K562 (cell line): ENCODE measurements at regions not wholly inside any gene's neighbourhood (a gene's known extent, or its start where the extent isn't known, plus 50 kb on each side); places are given as distances from the start of the nearest gene placed in this dataset.

Experiments
- ATAC-seq: fragments of 200-7000 bp; cut with Tn5 transposase; 3 replicates; pipeline ENCODE4 v1.9.1; 2020; ENCODE audit warnings: moderate library complexity
- BruUV-seq: library from RNA; stranded (reverse); fragments of 400-500 nt; replicated peaks from 2 replicates; lab custom pipeline; 2021; lab: Mats Ljungman, UMichigan
- CTCF ChIA-PET: fragments of 300-600 bp; formaldehyde crosslinking; extraction: SDS; loops from one replicate; lab custom pipeline; 2021; ENCODE audit warnings: low intra/inter-chr PET ratio; lab: Yijun Ruan, JAX
- POLR2A ChIA-PET: fragments of 300-600, 350-650 bp; sonication (Branson Sonifier 250); formaldehyde crosslinking; extraction: SDS; loops from one replicate; lab custom pipeline; 2021; ENCODE audit warnings: antibody characterized with exemption, inconsistent platforms; lab: Yijun Ruan, JAX
- DNase-seq, 4 experiments: peaks; one replicate each; pipeline versions ENCODE4 v3.0.0 to v3.0.0-alpha.2; 2011 to 2018; ENCODE audit warnings: low spot score in 3 of 4, mixed read lengths in 3 of 4; ENCODE audit errors: extremely low read depth in 1 of 4
- FAIRE-seq: peaks from 2 replicates; lab custom pipeline; 2011; peaks lifted over from hg19 to GRCh38; lab: Jason Lieb, UNC
- H2AFZ ChIP-seq: 2 replicates; pipeline ENCODE4 v1.6.0; 2011; ENCODE audit warnings: low read depth, low read length, control low read depth, inconsistent platforms
- H3K27ac ChIP-seq: fragments of 200-600 bp; 3 replicates; pipeline ENCODE4 v1.8.0; 2011; ENCODE audit warnings: low read depth, mild to moderate bottlenecking, control low read depth, inconsistent platforms, low read length, moderate library complexity, mixed read lengths; ENCODE audit errors: extremely low read depth
- H3K27me3 ChIP-seq, 2 experiments: fragments of 300-600 bp in 1 of 2; 2 replicates in 1 of 2; 3 replicates in 1 of 2; pipeline versions ENCODE4 v1.6.0 to v1.8.0; 2011; ENCODE audit warnings: inconsistent platforms in 2 of 2, low read length in 2 of 2, mild to moderate bottlenecking in 1 of 2, mixed read lengths in 1 of 2, moderate library complexity in 1 of 2; ENCODE audit not compliant: control insufficient read depth in 2 of 2, insufficient read depth in 2 of 2
- H3K36me3 ChIP-seq: fragments of 300-600 bp; 3 replicates; pipeline ENCODE4 v1.8.0; 2011; ENCODE audit warnings: mild to moderate bottlenecking, low read length, inconsistent platforms; ENCODE audit not compliant: control insufficient read depth, insufficient read depth
- H3K4me1 ChIP-seq, 2 experiments: fragments of 200-600 bp in 1 of 2; replicated peaks in 1 of 2; 2 replicates in 1 of 2; 3 replicates in 1 of 2; pipeline versions ENCODE4 v1.5.1 to v1.8.0; 2011; ENCODE audit warnings: inconsistent platforms in 2 of 2, low read length in 2 of 2, mild to moderate bottlenecking in 1 of 2, mixed read lengths in 1 of 2, moderate library complexity in 1 of 2; ENCODE audit not compliant: control insufficient read depth in 2 of 2, insufficient read depth in 2 of 2
- H3K4me2 ChIP-seq: 2 replicates; pipeline ENCODE4 v1.6.1; 2011; ENCODE audit warnings: low read length, control low read depth, inconsistent platforms, mixed read lengths; ENCODE audit not compliant: insufficient read depth
- H3K4me3 ChIP-seq: fragments of 200-600 bp; sonication (generic), shearing (Covaris generic); 2 replicates; pipeline ENCODE4 v1.5.1; 2016; ENCODE audit warnings: control low read depth, inconsistent platforms
- H3K79me2 ChIP-seq: fragments of 200-600 bp; 3 replicates; pipeline ENCODE4 v1.8.0; 2011; ENCODE audit warnings: low read length, inconsistent platforms; ENCODE audit not compliant: control insufficient read depth, insufficient read depth
- H3K9ac ChIP-seq, 2 experiments: 2 replicates each; pipeline versions ENCODE4 v1.6.0 to v1.6.1; 2011; ENCODE audit warnings: low read depth in 2 of 2, low read length in 2 of 2, control low read depth in 1 of 2, inconsistent platforms in 1 of 2, mild to moderate bottlenecking in 1 of 2, mixed read lengths in 1 of 2; ENCODE audit not compliant: insufficient read depth in 1 of 2
- H3K9me1 ChIP-seq: one replicate; pipeline ENCODE4 v1.6.0; 2011; ENCODE audit warnings: inconsistent platforms, mild to moderate bottlenecking, low read length, moderate library complexity; ENCODE audit not compliant: control insufficient read depth, insufficient read depth
- H3K9me3 ChIP-seq: replicated peaks from 2 replicates; pipeline ENCODE4 v1.5.1; 2011; ENCODE audit warnings: low read depth, low read length, inconsistent platforms; ENCODE audit not compliant: control insufficient read depth, insufficient read depth
- H4K20me1 ChIP-seq: replicated peaks from 2 replicates; pipeline ENCODE4 v1.6.1; 2011; ENCODE audit warnings: low read length, inconsistent platforms, mixed read lengths; ENCODE audit not compliant: control insufficient read depth, insufficient read depth
- EHMT2 ChIP-seq: fragments of 450-650 bp; IDR thresholded peaks from 2 replicates; pipeline ENCODE4 v1.6.1; 2018; ENCODE audit warnings: antibody characterized with exemption
- GATAD2A ChIP-seq: fragments of 450-650 bp; IDR thresholded peaks from 2 replicates; pipeline ENCODE4 v1.6.1; 2017
- HMGN3 ChIP-seq: IDR thresholded peaks from 2 replicates; pipeline ENCODE4 v1.6.1; 2011; ENCODE audit warnings: borderline replicate concordance, low read depth, mild to moderate bottlenecking, mixed read lengths, low read length; ENCODE audit not compliant: insufficient read length; ENCODE audit errors: extremely low read depth
- KLF10 ChIP-seq: fragments of 250-450 bp; sonication (Bioruptor Pico); IDR thresholded peaks from 2 replicates; pipeline ENCODE4 v1.6.1; 2021; ENCODE audit warnings: matching md5 sums
- MBD2 ChIP-seq: sonication (generic); IDR thresholded peaks from 2 replicates; pipeline ENCODE4 v1.6.1; 2016; ENCODE audit warnings: low read depth, borderline replicate concordance
- PPARD ChIP-seq: fragments of 250-450 bp; sonication (Bioruptor Pico); IDR thresholded peaks from 2 replicates; pipeline ENCODE4 v1.8.0; 2022; ENCODE audit warnings: inconsistent platforms, mild to moderate bottlenecking, moderate library complexity
- RBM25 ChIP-seq: fragments of 200-400 bp; formaldehyde crosslinking; IDR thresholded peaks from 2 replicates; pipeline ENCODE4 v1.6.1; 2018; ENCODE audit warnings: low read length, low read depth, moderate library complexity; ENCODE audit not compliant: severe bottlenecking
- SLC30A9 ChIP-seq: fragments of 250-450 bp; sonication (Bioruptor Pico); IDR thresholded peaks from 2 replicates; pipeline ENCODE4 v1.8.0; 2022; ENCODE audit warnings: mild to moderate bottlenecking, moderate library complexity
- U2AF2 ChIP-seq: fragments of 200-400 bp; formaldehyde crosslinking; optimal IDR thresholded peaks from 2 replicates; pipeline ENCODE3; 2017; ENCODE audit warnings: low read depth, mild to moderate bottlenecking, low read length
- ZNF197 ChIP-seq: fragments of 200-800 bp; sonication (Bioruptor generic); IDR thresholded peaks from 2 replicates; pipeline ENCODE4 v1.6.1; 2016; ENCODE audit warnings: low read depth, missing genetic modification characterization, missing compliant biosample characterization
- ZNF507 ChIP-seq: conservative IDR thresholded peaks from 2 replicates; pipeline ENCODE4 v1.6.1; 2017; ENCODE audit warnings: missing genetic modification characterization, missing compliant biosample characterization
- ZNF589 ChIP-seq: fragments of 200-800 bp; sonication (Bioruptor generic); IDR thresholded peaks from 2 replicates; pipeline ENCODE4 v1.6.1; 2016; ENCODE audit warnings: low read depth, missing genetic modification characterization, missing compliant biosample characterization
- WGBS: fragments of 100-300 bp; shearing (Covaris generic); methylation state at CpG from one replicate; pipeline ENCODE4 v1.1.6; 2016; ENCODE audit warnings: low coverage, mixed read lengths; ENCODE audit not compliant: insufficient coverage; ENCODE audit errors: missing lambda C conversion rate; 5-methylcytosine and 5-hydroxymethylcytosine counted together
- in situ Hi-C: fragments of 300-500 bp; cut with MboI; formaldehyde crosslinking; loops from 4 replicates; pipeline ENCODE4 v1.15.0; 2018; ENCODE audit warnings: inconsistent platforms, mixed read lengths
- intact Hi-C: fragments of 100-400 bp; cut with micrococcal nuclease; formaldehyde crosslinking; loops from 2 replicates; pipeline ENCODE4 v1.14.2; 2022
- TF ChIP-seq, protein P1 (sequence below): fragments of 450-650 bp; IDR thresholded peaks from 2 replicates; pipeline ENCODE4 v1.6.1; 2016; ENCODE audit warnings: mild to moderate bottlenecking
- TF ChIP-seq, protein P2 (sequence below), 2 experiments: fragments of 150-350 bp in 1 of 2; IDR thresholded peaks; 2 replicates each; pipeline ENCODE4 v1.6.1; 2012 to 2016; ENCODE audit warnings: low read depth in 2 of 2, low read length in 2 of 2, mild to moderate bottlenecking in 1 of 2, moderate library complexity in 1 of 2

DNA sequence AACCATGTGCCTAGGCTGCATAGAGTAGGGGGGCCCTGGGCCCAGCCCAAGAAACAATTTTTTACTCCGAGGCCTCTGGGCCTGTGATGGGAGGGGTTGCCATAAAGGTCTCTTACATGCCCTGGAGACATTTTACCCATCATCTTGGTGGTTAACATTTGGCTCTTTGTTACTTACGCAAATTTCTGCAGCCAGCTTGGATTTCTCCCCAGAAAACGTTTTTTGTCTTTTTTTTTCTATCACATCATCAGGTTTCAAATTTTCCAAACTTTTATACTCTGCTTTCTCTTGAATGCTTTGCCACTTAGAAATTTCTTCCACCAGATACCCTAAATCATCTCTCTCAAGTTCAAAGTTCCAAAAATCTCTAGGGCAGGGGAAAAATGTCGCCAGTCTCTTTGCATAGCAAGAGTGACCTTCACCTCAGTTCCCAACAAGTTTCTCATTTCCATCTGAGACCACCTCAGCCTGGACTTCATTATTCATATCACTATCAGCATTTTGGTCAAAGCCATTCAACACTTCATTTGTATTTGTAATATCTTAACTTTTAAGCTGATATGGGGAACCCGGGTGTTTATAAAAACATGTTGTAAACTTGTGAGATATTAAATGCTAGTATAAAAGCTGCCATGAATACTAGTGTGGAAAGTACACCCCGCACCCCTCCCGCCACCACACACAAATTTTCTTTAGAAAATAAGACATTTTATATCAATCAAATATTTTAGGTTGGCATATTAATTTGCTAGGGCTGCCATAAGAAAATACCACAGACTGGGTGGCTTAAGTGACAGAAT lies 56.0 kb upstream of the PLSCR4 start (continued):
- TF ChIP-seq, protein P1, sequence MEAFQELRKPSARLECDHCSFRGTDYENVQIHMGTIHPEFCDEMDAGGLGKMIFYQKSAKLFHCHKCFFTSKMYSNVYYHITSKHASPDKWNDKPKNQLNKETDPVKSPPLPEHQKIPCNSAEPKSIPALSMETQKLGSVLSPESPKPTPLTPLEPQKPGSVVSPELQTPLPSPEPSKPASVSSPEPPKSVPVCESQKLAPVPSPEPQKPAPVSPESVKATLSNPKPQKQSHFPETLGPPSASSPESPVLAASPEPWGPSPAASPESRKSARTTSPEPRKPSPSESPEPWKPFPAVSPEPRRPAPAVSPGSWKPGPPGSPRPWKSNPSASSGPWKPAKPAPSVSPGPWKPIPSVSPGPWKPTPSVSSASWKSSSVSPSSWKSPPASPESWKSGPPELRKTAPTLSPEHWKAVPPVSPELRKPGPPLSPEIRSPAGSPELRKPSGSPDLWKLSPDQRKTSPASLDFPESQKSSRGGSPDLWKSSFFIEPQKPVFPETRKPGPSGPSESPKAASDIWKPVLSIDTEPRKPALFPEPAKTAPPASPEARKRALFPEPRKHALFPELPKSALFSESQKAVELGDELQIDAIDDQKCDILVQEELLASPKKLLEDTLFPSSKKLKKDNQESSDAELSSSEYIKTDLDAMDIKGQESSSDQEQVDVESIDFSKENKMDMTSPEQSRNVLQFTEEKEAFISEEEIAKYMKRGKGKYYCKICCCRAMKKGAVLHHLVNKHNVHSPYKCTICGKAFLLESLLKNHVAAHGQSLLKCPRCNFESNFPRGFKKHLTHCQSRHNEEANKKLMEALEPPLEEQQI = no peak
- TF ChIP-seq HMGN3 = no peak
- TF ChIP-seq EHMT2 = no peak
- no peak for TF ChIP-seq MBD2

DNA sequence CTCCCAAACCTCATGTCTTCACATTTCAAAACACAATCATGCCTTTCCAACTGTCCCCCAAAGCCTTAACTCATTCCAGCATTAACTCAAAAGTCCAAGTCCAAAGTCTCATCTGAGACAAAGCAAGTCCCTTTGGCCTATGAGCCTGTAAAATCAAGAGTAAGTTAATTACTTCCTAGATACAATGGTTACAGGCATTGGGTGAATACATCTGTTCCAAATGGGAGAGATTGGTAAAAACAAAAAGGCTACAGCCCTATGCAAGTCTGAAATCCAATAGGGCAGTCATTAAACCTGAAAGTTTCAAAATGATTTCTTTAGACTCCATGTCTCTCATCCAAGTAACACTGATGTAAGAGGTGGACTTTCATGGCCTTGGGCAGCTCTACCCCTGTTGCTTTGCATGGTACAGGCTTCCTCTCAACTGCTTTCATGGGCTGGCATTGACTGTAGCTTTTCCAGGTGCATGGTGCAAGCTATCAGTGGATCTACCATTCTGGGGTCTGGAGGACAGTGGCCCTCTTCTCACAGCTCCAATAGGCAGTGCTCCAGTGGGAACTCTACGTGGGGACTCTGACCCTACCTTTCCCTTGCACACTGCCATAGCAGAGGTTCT lies 55.0 kb upstream of the PLSCR4 start:
- in situ Hi-C loops (no loop called here), intact Hi-C loops (no loop called here)
- no peak for ATAC-seq
- no peaks in the 10 kb centered on the region for H3K36me3 ChIP-seq
- H3K79me2 ChIP-seq = no peaks in the 10 kb centered on the region
- FAIRE-seq = no peak
- 0% methylated on average over 1 of the region's 1 CpG for WGBS
- no peaks in the 10 kb centered on the region for H4K20me1 ChIP-seq
- H3K4me1 ChIP-seq = no peaks in the 10 kb centered on the region
- no peaks in the 10 kb centered on the region for H3K9me1 ChIP-seq
- BruUV-seq = no TSS peak
- no peak overlapping the region for H2AFZ ChIP-seq
- POLR2A ChIA-PET = no interaction called here
- no peaks in the 10 kb centered on the region for H3K9me3 ChIP-seq
- no peak overlapping the region for H3K4me2 ChIP-seq
- CTCF ChIA-PET = no interaction called here
- DNase-seq = no peak
- no peak overlapping the region for H3K4me3 ChIP-seq
- H3K9ac ChIP-seq = no peak overlapping the region
- no peak overlapping the region for H3K27ac ChIP-seq
- no peaks in the 10 kb centered on the region for H3K27me3 ChIP-seq
- TF ChIP-seq ZNF589 (no peak), SLC30A9 (CRISPR knock-in tag) (no peak), KLF10 (no peak), GATAD2A (no peak), RBM25 (no peak), PPARD (no peak), ZNF507 (no peak), U2AF2 (no peak), ZNF197 (CRISPR knock-in tag) (no peak)
- TF ChIP-seq, protein P2, sequence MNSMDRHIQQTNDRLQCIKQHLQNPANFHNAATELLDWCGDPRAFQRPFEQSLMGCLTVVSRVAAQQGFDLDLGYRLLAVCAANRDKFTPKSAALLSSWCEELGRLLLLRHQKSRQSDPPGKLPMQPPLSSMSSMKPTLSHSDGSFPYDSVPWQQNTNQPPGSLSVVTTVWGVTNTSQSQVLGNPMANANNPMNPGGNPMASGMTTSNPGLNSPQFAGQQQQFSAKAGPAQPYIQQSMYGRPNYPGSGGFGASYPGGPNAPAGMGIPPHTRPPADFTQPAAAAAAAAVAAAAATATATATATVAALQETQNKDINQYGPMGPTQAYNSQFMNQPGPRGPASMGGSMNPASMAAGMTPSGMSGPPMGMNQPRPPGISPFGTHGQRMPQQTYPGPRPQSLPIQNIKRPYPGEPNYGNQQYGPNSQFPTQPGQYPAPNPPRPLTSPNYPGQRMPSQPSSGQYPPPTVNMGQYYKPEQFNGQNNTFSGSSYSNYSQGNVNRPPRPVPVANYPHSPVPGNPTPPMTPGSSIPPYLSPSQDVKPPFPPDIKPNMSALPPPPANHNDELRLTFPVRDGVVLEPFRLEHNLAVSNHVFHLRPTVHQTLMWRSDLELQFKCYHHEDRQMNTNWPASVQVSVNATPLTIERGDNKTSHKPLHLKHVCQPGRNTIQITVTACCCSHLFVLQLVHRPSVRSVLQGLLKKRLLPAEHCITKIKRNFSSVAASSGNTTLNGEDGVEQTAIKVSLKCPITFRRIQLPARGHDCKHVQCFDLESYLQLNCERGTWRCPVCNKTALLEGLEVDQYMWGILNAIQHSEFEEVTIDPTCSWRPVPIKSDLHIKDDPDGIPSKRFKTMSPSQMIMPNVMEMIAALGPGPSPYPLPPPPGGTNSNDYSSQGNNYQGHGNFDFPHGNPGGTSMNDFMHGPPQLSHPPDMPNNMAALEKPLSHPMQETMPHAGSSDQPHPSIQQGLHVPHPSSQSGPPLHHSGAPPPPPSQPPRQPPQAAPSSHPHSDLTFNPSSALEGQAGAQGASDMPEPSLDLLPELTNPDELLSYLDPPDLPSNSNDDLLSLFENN (IDR thresholded peaks at IDR 0.05; ENCODE audit: low read depth in 2 of 2, low read length in 2 of 2) = no peak
